Sciatic nerve (tissue), 2 donors: ENCODE measurements at regions not wholly inside any gene's neighbourhood (a gene's known extent, or its start where the extent isn't known, plus 50 kb on each side); places are given as distances from the start of the nearest gene placed in this dataset.

Source experiments
- ATAC-seq: fragments of 200-7000 bp; cut with Tn5 transposase; one replicate; pipeline ENCODE4 v1.9.1; 2020; ENCODE audit warnings: mild to moderate bottlenecking, moderate library complexity
- DNase-seq: peaks from one replicate; pipeline ENCODE4 v3.0.0-alpha.2; 2020; ENCODE audit warnings: low spot score
- intact Hi-C: fragments of 100-400 bp; cut with DNase I; formaldehyde crosslinking; loops from one replicate; pipeline ENCODE4 v1.14.2; 2022
- donor health status: DM: no; HTN: no; CAD: no.
- donor health status: DM: no; HTN: no; CAD: no.

DNA sequence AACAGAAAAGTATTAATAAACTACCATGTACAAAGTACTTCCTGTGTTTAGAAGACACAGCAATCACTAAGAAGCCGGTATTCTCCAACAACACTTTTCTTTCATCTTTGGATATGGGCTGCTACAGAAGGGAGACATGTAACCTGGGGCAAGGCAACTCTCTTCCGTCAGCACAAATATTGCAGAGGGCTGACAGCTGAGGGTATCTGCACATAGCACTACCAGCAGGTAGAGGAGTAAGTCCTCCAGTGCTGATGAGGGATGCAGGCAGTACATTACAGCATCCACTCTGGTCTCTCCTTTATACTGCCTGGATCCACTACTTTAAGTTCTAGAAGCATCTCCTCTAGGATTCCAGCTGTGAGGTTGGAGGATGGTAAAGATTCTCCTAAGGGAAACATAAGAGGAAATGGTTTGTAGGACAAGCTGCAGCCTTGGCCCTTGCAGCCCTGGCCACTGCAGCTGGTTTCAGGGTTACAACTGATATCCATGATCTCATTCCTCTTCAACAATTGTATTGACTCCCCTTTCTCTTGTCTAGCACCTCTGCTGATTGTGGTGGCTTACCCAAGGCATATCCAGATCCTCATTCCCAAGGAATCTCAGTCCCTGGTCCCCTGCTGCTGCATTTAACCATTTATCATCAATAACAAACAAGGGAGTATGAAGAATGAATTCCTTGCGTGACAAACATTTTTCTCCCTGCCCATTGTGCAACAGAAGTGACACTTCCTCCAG is 110.7 kb upstream of the ADGRF1 start:
- intact Hi-C loops = no loop called here
- ATAC-seq (no peak), DNase-seq (no peak)

DNA sequence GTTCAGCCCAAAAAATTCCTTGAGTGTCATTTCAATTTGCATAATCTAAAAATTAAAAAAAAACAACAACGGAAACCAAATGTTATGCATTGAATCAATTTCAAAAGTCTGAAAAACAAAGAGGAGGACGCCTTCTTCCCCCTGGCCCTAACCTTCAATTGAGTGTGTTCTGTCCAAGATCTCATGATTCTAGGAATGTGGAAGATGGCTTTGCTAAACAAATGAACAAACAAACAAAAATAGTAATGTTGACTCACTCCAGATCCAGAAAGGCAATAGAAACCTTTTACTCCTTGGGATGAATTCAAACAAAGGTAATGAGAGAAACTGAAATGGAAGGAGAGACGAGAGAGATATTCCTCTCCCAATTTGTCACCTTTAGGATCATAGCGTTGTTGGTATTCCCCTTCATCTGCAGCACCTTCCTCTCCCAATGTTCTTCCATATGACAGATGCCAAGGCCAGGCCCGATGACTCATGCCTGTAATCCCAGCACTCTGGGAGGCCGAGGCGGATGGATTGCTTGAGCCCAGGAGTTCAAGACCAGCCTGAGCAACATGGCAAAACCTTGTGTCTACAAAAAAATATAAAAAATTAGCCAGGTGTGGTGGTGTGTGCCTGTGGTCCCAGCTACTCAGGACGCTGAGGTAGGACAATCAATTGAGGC is 109.2 kb upstream of the ADGRF1 start:
- no peak for DNase-seq
- intact Hi-C loops = no loop called here
- ATAC-seq = no peak

DNA sequence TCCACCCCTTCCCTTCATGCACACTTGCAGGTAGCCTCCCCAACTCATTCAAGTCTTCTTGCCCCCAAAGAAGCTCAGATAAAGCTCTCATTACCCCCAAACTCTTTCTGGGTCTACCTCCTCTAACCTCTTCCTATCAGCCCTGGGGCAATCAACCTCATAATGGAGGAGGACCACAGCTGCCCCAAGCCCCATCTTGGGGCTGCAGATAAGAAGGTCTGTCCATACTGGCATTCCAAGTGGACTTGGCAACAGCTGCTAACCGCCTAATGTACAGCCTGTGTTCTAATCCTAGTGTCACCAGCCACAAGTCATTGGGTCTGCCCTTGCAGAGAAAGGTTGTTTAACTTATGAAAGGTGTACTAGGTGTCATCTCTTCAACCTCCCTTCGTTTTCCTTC is 107.4 kb upstream of the ADGRF1 start:
- intact Hi-C loops = no loop called here
- ATAC-seq (no peak), DNase-seq (no peak)

DNA sequence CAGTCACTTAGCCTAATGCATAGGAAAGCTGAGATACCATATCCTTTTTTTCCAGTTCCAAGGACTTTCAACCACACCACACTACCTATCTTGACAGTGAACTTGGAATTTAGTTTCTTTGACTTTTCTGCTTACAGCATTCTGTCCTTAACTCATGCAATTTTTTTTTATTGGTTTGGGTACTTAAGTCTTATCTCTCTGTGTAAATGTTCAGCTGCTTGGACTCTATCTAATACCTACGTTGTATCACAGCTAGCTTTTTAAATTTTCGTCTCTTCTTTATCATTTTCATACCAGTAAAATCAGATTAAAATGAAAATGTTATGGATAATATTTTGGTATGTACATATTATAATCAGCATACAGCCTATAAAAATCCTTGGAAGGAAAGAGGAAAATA is 106.9 kb upstream of the ADGRF1 start:
- intact Hi-C loops = no loop called here
- no peak for DNase-seq
- no peak for ATAC-seq

DNA sequence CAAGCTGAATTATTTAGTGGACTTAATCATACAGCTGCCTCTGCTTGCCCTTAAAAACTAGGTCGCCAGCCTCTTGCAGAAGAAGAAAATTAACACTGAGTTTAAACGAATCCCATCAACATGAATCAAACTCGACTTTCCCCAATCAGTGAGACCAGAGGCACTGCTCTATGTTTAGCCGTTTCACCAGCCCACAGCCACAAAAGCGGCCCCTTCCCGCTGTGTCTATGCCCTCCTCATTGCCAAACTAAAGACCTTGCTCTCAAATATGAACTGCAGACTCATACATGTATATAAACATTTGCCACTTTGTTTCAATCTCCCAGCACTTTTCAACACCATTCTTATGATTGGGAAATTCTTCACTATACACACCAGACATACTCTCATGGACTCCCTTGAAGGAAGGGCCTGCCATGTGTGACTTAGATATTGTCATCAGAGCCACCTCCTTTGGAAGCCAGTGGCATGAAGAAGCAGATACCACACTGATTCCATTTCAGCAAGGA is 105.8 kb upstream of the ADGRF1 start:
- DNase-seq = no peak

DNA sequence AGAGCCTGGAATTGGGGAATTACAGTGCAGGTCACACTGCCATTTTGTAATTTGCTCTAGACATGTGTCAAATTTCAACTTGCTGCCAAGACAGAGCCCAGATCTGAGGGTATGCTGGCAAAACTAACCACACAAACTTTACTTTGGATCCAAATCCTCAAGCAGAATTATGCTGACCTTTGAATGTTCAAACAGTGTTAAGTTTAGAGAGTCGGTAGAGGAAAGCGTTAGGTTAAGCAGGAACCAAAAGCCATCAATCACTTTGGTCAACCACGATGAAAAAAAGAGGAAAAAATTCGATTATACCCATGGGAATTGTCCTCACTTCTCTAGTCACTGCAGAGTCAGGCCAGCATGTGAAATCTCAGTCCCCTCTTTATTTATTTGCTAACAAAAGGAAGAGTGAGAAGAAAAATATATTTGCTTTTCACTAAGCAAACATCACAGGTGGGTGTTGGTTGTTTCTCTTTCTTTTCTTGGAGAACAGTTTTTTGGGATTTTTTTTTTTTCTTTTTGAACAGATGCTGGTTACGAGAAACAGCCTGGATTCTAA is 105.1 kb upstream of the ADGRF1 start:
- DNase-seq (no peak), ATAC-seq (no peak)
- intact Hi-C loops = no loop called here

More for the DNA sequence above, 105.8 kb upstream of the ADGRF1 start:
- ATAC-seq = no peak
- intact Hi-C loops = no loop called here

DNA sequence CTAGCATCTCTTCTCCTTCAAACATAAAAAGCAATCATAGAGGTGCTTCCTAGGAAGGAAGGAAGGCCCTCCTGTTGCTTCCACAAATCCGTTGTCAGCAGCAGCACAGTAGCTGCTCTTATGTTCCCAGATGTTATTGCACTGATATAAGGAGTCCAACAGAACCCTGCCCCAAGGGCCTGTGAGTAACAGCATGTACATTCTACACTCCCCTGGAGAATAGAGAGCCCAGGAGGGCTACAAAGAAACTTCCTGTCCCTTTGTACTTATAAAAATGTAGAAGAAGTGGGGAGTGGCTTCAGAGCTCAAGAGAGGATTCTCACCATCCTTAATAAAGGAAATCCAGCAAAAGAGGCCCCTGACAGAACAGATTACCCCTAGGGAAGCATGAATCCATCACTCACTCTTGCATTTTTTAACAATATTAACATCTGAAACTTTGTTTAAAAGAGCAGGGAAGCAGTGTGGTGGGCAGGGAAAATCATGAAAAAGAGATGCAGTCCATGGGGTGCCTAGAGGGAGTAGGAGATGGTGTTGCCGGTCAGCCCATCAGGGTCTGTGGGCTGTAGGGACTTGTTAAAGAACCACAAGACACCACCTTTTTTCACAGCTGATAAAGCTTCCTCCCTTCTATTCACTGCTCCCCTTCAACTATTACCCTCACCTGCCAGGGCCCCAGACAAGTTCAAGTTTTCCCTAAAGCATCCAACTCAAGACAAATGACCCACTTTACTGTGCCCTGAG is 104.5 kb upstream of the ADGRF1 start:
- no peak for DNase-seq
- ATAC-seq = no peak
- intact Hi-C loops = no loop called here

DNA sequence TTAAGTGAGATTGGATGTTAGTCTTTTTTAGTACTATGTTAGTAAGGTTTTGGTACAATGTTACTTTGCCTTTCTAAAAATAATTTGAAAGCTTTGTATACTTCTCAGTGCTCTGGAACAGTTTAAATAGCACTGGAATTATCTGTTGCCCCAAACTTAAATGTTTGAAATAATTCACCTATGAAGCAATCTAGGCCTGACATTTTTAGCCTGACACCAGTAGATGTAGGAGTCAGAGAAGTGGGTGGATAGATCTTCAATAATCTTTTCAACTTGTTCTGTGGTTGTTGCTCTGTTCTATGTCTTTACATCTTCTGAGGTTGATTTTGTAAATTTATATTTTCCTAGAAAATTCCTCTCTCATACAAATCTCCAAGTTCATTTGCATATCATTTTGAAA is 103.1 kb upstream of the ADGRF1 start:
- no peak for ATAC-seq
- no peak for DNase-seq
- intact Hi-C loops = no loop called here

DNA sequence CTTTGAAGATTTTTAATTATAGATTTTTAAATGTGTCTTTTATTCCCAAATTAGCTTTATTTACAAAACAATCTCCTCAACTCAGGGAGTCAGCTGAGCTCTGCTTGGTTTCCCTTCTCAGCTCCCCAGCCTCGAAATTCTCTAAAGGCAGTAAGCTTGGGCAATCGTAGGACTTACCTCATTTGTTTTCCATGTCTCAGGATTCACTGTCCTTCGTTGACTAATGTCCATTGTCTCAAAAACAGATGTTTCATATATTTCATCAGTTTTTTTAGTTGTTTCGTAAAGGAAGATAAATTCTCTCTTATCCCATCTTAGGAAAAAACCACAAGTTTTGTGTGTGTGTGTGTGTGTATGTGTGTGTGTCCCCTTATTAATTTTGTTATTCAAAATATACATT is 102.2 kb upstream of the ADGRF1 start:
- intact Hi-C loops = no loop called here
- ATAC-seq = peak; percentile 65
- no peak for DNase-seq

DNA sequence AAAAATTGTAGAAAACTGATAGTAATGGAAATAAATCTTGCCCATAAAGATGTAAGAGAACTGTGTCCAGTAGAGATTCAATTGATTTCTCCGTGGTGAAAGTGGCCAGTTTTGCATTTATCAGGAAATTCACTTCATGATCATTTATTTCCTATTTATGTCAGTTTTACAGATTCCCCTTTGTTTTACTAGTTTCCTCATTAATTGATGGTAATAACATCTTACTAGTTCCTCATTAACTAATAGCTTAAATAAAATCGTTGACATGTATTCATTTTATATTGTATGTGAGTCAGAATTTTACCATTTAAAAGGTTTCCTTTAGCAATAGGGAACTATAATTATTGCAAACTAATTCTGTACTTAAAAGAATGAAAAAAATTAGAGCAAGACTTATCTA is 99.8 kb upstream of the ADGRF1 start:
- no peak for DNase-seq
- intact Hi-C loops = no loop called here
- no peak for ATAC-seq

DNA sequence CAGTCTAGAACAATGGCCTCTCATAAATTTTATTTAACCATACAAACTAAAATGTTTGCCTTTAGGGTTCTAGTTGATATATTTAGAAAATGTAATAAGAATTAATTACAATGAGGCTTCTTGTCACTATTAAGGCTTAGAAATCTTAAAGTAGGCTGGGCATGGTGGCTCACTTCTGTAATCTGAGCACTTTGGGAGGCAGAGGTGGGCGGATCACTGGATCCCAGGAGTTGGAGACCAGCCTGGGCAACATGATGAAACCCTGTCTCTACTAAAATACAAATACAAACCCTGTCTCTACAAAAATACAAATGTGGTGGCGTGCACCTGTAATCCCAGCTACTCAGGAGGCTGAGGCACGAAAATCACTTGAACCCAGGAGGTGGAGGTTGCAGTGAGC is 99.0 kb upstream of the ADGRF1 start:
- ATAC-seq (no peak), DNase-seq (no peak)
- intact Hi-C loops = no loop called here

DNA sequence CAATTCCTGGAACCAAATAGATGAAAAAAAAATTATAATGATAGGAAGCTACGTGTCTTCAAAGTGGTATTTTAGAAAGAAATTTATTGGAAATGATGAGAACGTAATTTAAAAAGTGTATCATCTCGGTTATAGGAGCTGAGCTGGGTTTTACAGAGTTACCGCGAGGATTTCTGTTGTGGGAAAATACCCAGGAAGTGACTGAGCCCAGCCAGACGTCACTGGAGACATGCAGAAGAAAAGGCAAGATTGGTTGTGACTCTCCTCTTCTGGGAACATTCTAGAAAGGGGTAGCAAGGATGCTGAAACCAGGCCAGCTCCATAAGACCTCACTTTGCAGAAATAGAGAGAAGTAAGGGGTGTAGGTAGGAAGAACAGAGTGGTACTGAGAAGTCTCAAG is 95.9 kb upstream of the ADGRF1 start:
- no peak for DNase-seq
- no peak for ATAC-seq
- intact Hi-C loops = no loop called here

DNA sequence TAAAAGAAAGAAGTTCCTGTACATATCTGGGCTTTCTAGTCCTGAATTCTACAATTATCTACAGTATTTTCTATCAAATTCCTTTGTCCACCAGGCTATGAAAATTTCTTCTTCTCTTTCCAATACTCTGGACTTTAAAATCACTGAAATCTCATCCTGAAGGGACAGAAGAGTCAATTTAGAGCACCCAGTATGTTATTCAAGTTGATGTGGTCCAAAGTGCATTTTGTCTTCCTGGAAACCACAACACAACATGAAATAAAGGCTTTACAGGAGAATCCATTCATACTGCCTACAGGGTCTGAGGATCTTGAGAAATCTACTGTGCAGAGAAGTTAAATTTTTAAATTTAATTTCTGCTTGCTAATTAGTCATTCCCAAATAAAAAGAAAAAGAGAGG is 94.9 kb upstream of the ADGRF1 start:
- ATAC-seq (no peak), DNase-seq (no peak)
- intact Hi-C loops = no loop called here

DNA sequence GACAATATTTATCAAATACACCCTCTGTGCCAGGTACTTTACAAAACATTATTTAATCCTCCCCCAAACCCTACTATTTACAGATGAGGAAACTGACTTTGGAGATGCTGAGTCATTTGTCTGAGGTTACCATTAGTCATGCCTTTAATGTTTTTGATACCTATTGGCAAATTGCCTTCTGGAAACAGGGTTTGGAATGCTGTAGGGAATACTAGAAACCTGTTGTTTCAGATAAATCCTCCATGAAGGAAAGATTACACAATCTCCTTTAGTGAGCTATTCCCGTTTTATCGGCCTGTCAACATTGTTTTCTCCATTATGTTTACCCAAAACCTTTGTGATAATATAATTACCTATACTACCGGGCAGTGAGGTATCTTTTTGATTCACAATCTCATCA is 93.6 kb upstream of the ADGRF1 start:
- intact Hi-C loops = no loop called here
- ATAC-seq = no peak
- no peak for DNase-seq

DNA sequence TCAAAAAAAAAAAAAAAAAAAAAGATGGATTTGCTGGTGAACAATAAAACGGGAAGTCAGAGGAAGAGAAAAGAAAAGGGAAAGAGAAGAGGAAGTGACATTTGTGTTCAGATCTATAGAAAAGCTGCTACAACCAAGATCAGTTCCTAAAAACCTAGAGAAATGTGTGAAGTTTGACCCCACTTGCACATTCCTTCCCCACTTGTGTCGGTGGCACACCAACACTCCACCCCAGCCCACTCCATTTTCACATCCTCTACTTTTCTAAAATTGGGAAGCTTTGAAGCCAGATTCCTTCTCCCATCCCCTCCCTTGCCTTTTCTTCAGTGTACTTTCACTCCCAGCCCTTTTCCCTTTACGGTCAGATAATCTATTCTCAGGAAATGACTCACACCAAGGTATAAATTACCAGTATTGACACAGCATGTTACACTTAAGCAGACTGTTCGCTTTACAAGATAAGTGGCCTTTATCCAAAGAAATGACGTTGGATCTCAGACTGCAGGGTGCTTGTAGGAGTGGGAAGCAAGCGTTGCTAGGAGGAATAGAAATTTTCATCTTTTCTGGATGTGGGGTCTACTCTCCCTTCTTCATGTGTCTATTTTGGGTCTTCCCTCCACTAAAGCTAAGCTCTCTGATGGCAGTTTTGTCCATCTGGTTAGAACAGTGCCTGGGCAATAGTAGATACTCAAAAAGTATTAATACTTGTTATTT is 92.5 kb upstream of the ADGRF1 start:
- intact Hi-C loops = no loop called here
- ATAC-seq = peak; percentile 30
- DNase-seq = no peak

DNA sequence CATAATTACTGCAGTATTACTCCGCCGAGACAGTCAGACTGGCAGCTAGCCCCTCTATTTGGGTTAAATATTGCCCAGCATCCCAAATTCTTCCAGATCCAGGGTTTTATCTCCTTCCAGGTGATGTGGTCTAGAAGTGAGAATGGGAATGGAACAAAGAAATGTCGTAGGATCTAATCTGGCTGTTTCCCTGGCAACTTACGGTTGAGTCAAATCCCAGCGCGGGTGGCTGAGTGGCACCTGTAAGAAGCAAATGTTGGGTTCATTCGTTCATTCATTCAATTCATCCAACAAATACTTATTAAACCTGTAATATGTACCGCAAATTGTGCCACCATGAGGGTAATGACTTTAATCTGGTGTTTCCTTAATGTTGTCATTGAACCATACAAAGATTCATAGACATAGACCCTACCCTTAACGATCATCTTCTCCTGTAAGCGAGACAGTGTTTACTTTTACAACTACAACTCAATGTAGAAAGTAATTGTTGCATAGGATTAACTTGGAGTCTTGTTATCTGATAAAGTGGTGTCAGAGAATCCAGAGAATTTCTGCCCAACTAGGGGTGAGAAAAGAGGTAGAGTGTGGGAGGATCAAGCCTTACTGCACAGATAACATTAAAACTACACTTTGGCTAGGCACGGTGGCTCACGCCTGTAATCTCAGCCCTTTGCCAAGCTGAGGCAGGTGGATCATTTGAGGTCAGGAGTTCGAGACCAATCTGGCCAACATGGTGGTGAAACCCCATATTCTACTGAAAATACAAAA is 91.3 kb upstream of the ADGRF1 start:
- DNase-seq (no peak), ATAC-seq (no peak)
- intact Hi-C loops = no loop called here

DNA sequence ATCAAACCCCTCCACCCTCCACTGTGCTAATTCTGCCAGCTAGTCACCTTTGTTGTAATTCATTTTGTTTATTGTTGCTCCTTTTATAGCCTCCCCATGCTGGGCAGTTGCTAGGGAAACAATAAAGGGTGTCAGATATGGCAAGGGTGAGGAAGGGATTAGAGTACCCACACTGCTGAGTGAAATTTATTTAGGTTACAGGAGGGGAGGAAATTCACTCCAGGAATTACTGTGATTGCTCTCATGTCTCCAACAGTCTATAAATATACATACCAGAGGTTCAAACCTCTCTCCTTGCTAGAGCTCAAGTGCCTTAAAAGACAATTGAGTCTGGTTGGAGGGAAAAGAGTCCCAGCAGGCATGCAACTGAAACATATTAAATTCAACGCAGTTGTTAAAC is 90.6 kb upstream of the ADGRF1 start:
- intact Hi-C loops = no loop called here
- no peak for ATAC-seq

DNA sequence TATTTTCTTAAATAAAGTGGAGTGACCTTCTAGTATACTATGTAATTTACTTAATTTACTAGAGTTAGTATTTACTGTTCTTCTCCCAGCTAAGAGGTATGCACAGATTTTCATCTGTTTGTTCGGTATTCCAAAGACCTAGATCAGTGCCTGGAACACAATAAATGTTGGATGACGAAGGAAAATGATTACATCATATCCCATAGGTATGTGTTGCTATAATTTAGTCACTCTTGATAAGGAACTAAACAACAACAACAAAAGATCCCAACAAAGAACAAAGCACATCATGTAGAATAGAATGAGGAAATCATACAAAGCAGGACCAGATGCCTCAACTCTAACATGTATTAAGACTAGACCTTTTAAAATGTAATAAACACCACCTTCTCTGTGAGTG is 89.6 kb upstream of the ADGRF1 start:
- ATAC-seq (no peak), DNase-seq (no peak)
- intact Hi-C loops = no loop called here

More for the DNA sequence above, 90.6 kb upstream of the ADGRF1 start:
- no peak for DNase-seq

DNA sequence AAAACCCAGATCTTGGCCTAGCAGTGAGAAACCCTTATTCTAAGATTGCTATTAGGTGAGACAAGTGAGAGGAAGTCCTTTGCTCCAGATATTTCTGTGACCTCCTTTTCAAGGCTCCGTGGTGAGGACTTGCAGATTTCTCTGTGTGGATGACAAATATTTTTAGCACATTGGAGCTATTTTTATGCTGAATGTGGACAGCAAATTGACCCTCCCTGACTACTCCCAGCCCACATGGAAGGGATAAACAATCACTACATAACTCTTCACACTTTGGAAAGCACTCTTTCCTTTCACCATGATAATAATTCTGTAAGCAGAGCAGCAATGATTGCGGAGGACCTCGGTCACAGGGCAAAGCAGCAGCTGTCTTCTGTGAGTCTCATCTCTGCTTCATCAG is 88.0 kb upstream of the ADGRF1 start:
- intact Hi-C loops = no loop called here
- ATAC-seq (no peak), DNase-seq (no peak)
